Testis (tissue), 2 donors: ENCODE measurements at regions not wholly inside any gene's neighbourhood (a gene's known extent, or its start where the extent isn't known, plus 50 kb on each side); places are given as distances from the start of the nearest gene placed in this dataset.

ENCODE experiments used
- DNase-seq: peaks from one replicate; pipeline ENCODE4 v3.0.0-alpha.2; 2019
- H3K27ac ChIP-seq, 2 donors: fragments of 200-600 bp; sonication (generic); one replicate each; pipeline ENCODE4 v1.5.1; 2019
- H3K27me3 ChIP-seq: fragments of 200-600 bp; sonication (generic); one replicate; pipeline ENCODE4 v1.5.1; 2019
- H3K36me3 ChIP-seq: fragments of 200-600 bp; sonication (generic); one replicate; pipeline ENCODE4 v1.5.1; 2017; ENCODE audit warnings: low read depth; ENCODE audit errors: missing control alignments
- H3K4me1 ChIP-seq: fragments of 200-600 bp; sonication (generic); one replicate; pipeline ENCODE4 v1.5.1; 2019
- H3K4me3 ChIP-seq, 2 donors: fragments of 200-600 bp; sonication (generic); one replicate each; pipeline ENCODE4 v1.5.1; 2017 to 2019
- H3K9me3 ChIP-seq: fragments of 200-600 bp; sonication (generic); one replicate; pipeline ENCODE4 v1.5.1; 2017
- CTCF ChIP-seq, 3 experiments: fragments of 450-650 bp in 2 of 3; fragments of 200-600 bp in 1 of 3; sonication (generic) in 1 of 3; IDR thresholded peaks; one replicate each; pipeline ENCODE4 v1.5.1; 2016 to 2019; ENCODE audit warnings: antibody characterized with exemption in 3 of 3, mild to moderate bottlenecking in 2 of 3, moderate library complexity in 1 of 3
- POLR2A ChIP-seq: fragments of 450-650 bp; IDR thresholded peaks from one replicate; pipeline ENCODE4 v1.6.1; 2017; ENCODE audit warnings: antibody characterized with exemption, mild to moderate bottlenecking, moderate library complexity
- WGBS, 2 donors: methylation state at CpG; one replicate each; pipeline ENCODE4 v1.1.5; 2018; 5-methylcytosine and 5-hydroxymethylcytosine counted together
- intact Hi-C: fragments of 100-400 bp; cut with DNase I; formaldehyde crosslinking; loops from one replicate; pipeline ENCODE4 v1.15.1; 2023; ENCODE audit warnings: low total_unique reads

GRCh38 chrX:147333821-147334220 lies 519.3 kb upstream of the CXorf51A start:
- H3K27ac ChIP-seq, result no peak overlapping the region
- intact Hi-C loops, result no loop called here
- H3K27me3 ChIP-seq, result no peaks in the 10 kb centered on the region
- TF ChIP-seq CTCF (IDR thresholded peaks at IDR 0.05) (no peak), POLR2A (no peak)
- H3K4me3 ChIP-seq, result no peak overlapping the region
- H3K4me1 ChIP-seq, result no peaks in the 10 kb centered on the region
- peak; percentile 47 for DNase-seq
- 19 to 25% methylated on average over 5 of the region's 5 CpGs for WGBS, 2 donors
- H3K36me3 ChIP-seq, result no peaks in the 10 kb centered on the region
- no peaks in the 10 kb centered on the region for H3K9me3 ChIP-seq

- intact Hi-C loops, result no loop called here
- Histone ChIP-seq H3K9me3 (no peaks in the 10 kb centered on the region), H3K4me3 (no peak overlapping the region), H3K27ac (no peak overlapping the region), H3K36me3 (no peaks in the 10 kb centered on the region), H3K27me3 (no peaks in the 10 kb centered on the region), H3K4me1 (no peaks in the 10 kb centered on the region)
- TF ChIP-seq POLR2A (no peak), CTCF (IDR thresholded peaks at IDR 0.05) (no peak)
- DNase-seq, result no peak
- 89 to 91% methylated on average over 3 of the region's 3 CpGs for WGBS, 2 donors
Measured at GRCh38 chrX:147322496-147322895, 508.0 kb upstream of the CXorf51A start.

GRCh38 chrX:147315483-147315882 lies 500.9 kb upstream of the CXorf51A start:
- Histone ChIP-seq H3K36me3 (no peaks in the 10 kb centered on the region), H3K27me3 (no peaks in the 10 kb centered on the region), H3K27ac (no peak overlapping the region), H3K9me3 (no peaks in the 10 kb centered on the region), H3K4me1 (no peaks in the 10 kb centered on the region), H3K4me3 (no peak overlapping the region)
- intact Hi-C loops, result no loop called here
- no peak for DNase-seq
- TF ChIP-seq POLR2A (no peak), CTCF (IDR thresholded peaks at IDR 0.05) (no peak)
- 31 to 63% methylated on average over 1 of the region's 1 CpG for WGBS, 2 donors
